Upper lobe of left lung (tissue), 4 donors: ENCODE measurements at regions not wholly inside any gene's neighbourhood (a gene's known extent, or its start where the extent isn't known, plus 50 kb on each side); places are given as distances from the start of the nearest gene placed in this dataset.

Source experiments
- CTCF ChIP-seq, 6 experiments: fragments of 450-650 bp in 4 of 6; fragments of 200-600 bp in 2 of 6; sonication (generic) in 2 of 6; IDR thresholded peaks; one replicate each; pipeline ENCODE4 v1.5.1; 2016 to 2019; ENCODE audit warnings: antibody characterized with exemption in 6 of 6
- EP300 ChIP-seq, 4 donors: sonication (generic); formaldehyde crosslinking; IDR thresholded peaks; one replicate each; pipeline ENCODE4 v1.5.1; 2017; ENCODE audit warnings: antibody characterized with exemption in 4 of 4, control low read depth in 2 of 4
- POLR2A ChIP-seq, 4 donors: fragments of 450-650 bp; IDR thresholded peaks; one replicate each; pipeline ENCODE4 v1.5.1; 2016 to 2017; ENCODE audit warnings: antibody characterized with exemption in 4 of 4, mild to moderate bottlenecking in 2 of 4

- no peak for TF ChIP-seq POLR2A (IDR thresholded peaks at IDR 0.05)
- no peak for TF ChIP-seq CTCF (IDR thresholded peaks at IDR 0.05)
- no peak for TF ChIP-seq EP300 (IDR thresholded peaks at IDR 0.05)
Observed at GRCh38 chr4:164154416-164154815, 599.5 kb upstream of the SMIM31 start.
